ENCODE measurements at regions not wholly inside any gene's neighbourhood (a gene's known extent, or its start where the extent isn't known, plus 50 kb on each side); places are given as distances from the start of the nearest gene placed in this dataset.

- DNase-seq (ENCODE audit: low spot score), result no peak
Observed at GRCh38 chr11:116535120-116535519, 237.7 kb downstream of the BUD13 start.

- no peak for DNase-seq (ENCODE audit: low spot score)
Observed at GRCh38 chr11:116534270-116534975, 238.4 kb downstream of the BUD13 start.

DNA sequence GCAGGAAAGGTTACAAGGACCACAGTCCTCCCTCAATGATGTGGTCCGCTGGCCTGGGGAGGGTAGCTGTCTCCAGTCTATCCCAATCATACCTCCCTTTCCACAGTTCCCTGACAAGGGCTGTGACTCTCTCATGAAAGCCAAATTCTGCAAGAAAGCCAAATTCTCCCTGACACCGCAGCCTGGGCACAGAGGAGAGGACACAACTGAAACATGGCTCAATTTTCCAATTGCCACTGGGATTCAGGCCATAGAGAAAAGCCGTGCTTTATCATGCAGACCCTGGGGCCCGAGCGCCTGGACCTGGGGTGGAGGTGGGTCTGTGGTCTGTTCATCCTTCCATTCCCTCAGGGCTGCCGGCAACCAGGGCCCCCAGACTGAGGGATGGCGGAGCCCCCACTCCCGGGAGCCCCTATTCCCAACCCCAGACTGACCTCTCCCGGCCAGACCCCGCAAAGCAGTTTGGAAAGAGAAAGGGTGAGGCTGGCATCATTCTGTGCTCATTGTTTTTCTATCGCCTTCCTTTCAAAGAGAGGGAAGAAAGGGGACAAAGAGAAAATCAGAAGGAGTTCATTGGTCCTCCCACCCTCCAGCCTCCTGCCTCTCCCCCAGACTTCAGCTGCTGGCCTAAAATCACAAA lies 239.5 kb downstream of the BUD13 start:
- no peak for DNase-seq (ENCODE audit: low spot score)

- DNase-seq (ENCODE audit: low spot score), result no peak
Observed at GRCh38 chr11:116532066-116532465, 240.7 kb downstream of the BUD13 start.

DNA sequence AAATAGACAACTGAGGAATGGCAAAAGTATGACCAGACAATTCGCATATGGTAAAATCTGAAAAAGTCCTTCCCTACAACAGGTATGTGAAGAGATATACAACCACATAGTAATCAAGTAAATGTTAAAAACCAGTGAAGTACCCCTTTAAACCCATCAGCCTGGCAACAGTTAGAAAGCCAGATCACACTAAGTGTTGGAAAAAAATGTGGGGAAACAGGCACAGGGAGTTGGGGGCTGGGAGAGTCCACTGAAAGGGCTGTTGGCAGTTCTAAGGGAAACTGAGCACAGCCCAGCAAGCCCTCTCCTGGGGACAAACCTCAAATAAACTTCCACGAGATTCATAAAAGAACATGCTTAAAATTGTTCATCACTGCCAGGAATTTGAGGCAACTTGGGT lies 242.1 kb downstream of the BUD13 start:
- no peak for DNase-seq (ENCODE audit: low spot score)

GRCh38 chr11:116529271-116529670 lies 243.5 kb downstream of the BUD13 start:
- no peak for DNase-seq (ENCODE audit: low spot score)

DNA sequence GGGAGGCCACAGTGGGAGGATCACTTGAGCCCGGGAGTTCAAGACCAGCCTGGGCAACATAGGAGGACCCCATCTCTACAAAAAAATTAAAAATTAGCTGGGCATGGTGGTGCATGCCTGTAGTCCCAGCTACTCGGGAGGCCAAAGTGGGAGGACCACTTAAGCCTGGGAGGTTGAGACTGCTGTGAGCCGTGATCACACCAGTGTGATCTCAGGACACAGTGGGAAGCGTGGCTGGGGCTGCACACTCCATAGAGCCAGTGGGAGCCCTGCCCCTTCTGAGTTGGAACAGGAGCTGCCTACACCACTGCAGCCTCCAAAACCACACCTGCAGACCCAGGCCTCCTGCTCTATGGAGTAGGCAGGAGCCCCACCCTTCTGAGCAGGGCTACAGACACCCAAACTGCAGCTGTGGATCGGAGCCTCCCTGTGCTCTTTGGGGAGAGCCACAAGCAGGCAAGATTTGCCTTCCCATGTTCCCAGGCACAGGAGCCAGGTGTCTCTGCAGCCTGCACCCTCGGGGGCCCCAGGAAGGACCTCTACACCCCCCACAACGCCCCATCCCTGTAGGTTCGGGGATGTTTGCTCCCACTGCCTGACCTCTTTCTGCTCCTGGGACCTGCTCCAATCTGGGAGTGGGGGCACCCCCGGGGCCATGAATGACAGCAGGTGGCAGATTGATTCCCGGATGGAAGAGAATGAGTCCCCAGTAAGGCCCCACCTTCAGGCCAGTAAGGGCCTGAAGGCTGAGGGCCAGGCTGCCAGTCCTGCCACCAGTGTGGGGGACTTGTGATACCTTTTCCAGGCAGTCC lies 245.4 kb downstream of the BUD13 start:
- DNase-seq (ENCODE audit: low spot score), result no peak

DNA sequence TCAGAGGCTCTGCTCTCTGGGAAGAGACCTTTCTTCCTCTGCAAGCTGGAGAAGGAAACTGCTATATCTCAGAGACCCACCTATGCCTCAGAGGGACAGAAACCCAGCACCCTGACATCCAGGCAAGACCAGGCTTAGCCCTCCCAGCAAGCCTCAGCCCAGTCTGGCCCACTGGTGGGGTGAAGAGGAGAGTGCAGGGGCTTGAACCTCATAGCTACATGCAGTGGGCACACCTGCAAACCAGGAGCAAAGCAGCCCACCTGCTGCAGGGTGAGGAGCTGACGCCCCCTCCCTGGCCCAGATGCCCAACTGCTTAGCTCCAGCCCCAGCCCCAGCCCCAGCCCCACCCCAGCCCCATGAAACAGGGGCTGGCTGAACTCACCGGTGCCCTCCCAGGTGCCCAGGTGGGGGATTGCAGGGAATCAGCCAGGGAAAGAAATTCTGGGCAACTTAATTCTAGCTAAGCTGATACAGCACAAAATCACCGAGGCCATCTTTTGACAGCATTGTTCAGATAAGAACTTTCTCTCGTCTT lies 246.8 kb downstream of the BUD13 start:
- DNase-seq (ENCODE audit: low spot score), result no peak

DNA sequence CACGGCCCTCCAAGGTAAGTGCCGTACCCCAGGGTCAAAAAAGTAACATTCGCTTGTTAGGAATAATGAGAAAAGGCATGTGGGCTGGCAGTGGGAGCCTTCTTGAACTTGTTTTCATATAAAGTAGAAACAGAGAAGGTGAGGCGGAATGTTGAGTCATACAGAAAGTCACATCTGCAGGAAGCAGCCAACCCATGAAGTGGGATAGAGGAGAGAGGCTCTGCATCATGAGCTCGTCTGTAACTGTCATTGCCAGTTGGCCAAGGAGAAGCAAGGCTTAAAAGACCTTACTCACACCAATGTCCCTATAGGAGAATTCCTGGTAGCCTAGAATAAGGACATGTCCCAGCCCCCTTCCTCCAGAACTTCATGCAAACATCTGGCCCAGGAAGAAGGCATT lies 253.3 kb downstream of the BUD13 start:
- DNase-seq (ENCODE audit: low spot score), result no peak

- no peak for DNase-seq (ENCODE audit: low spot score)
Observed at GRCh38 chr11:116518141-116518540, 254.6 kb downstream of the BUD13 start.

GRCh38 chr11:116517584-116517983 lies 255.2 kb downstream of the BUD13 start:
- no peak for DNase-seq (ENCODE audit: low spot score)

DNA sequence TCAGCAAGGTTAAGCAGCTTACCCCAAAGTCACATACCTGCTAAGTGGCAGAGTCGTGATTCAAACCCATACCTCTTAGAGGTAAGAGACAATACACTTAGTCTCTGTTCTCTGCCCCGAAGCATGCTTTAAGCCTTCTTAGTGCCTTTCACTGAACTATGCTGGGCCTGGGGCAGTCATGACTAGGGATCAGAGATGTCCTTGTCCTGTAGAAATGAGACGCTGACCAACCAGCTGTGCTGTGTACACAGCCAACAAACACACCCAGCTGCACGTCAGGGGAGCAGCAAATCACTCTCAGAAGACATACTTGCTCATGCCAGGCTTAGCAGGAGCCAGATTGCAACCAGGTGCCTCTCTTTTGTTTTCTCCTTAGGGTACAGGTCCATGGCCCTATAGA lies 255.7 kb downstream of the BUD13 start:
- no peak for DNase-seq (ENCODE audit: low spot score)

GRCh38 chr11:116515664-116516184 lies 257.1 kb downstream of the BUD13 start:
- DNase-seq (ENCODE audit: low spot score), result no peak

DNA sequence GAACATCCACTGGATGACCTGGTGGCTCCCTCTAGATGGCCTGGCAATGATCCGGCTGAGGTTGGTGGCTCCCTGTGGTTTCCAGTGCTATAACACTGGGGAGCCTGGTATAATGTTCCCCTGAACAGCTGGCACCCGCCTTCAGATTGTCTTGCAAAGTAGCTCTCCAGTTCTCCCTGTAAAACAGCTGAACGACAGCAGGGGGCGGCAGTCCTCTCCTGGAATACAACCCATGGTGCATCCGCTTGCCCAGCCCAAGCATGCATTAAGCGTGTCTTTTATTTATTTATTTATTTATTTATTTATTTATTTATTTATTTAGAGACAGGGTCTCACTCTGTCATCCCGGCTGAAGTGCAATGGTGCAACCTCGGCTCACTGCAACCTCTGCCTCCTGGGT lies 258.9 kb downstream of the BUD13 start:
- DNase-seq (ENCODE audit: low spot score), result no peak

DNA sequence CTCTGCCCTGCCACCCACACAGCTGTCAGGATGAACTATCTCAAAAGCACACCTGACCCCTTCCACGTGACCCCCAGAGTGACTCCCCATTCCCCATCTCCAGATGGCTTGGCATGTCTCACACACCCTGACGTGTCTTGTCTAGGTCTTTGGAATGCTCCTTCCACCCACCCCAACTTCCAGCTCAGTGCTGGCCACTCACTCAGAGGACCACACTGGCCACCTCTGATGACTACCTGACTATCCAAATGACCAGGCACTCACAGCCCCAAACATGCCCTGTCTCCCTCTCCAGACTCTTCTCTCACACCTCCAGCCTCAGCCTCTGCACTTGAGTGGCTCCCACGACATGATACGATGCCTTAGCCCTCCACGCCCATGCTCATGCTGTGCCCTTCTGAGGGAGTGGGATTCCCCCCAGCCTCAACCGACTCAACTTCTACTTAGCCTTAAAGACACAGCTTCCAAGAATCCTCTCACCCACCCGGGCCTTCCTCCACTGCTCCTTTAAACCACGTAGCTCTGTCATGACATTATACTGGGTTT lies 259.4 kb downstream of the BUD13 start:
- no peak for DNase-seq (ENCODE audit: low spot score)

- no peak for DNase-seq (ENCODE audit: low spot score)
Observed at GRCh38 chr11:116512841-116513240, 259.9 kb downstream of the BUD13 start.

- no peak for DNase-seq (ENCODE audit: low spot score)
Observed at GRCh38 chr11:116511684-116512083, 261.1 kb downstream of the BUD13 start.

DNA sequence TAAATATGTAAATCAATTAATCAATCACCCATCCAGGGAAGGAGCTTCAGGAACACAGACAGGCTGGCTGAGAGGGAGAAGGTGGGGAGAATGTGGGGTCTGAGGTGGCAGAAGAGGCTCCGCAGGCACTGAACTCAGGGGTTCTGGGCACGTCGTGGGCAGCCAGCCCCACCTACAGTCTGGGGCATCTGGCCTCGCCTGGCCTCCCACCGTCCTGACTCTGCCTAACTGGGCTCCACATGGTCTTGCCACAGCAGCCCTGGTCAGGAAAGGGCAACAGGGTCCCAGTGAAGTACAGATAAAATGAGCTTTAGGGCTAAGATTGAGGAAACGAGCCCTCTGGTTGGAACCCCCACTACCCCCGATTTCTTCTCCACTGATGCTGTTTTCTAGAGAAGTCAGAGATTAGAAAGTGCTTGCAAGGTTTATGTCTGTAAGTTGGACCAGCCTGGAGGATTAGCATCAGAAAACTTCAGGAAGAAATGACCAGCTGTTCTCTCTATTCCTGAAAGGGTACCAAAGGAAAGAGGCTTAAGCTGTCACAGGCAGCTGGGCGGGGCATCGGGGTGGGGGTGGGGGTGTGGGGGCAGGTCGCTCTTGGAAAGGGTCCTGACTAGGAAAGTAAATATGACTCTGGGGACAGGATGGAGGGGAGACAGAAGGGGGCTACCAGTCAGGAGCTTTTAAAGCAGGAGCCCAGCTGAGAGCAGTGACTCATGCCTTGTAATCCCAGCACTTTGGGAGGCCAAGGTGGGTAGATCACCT lies 261.7 kb downstream of the BUD13 start:
- DNase-seq (ENCODE audit: low spot score), result peak; percentile 35

DNA sequence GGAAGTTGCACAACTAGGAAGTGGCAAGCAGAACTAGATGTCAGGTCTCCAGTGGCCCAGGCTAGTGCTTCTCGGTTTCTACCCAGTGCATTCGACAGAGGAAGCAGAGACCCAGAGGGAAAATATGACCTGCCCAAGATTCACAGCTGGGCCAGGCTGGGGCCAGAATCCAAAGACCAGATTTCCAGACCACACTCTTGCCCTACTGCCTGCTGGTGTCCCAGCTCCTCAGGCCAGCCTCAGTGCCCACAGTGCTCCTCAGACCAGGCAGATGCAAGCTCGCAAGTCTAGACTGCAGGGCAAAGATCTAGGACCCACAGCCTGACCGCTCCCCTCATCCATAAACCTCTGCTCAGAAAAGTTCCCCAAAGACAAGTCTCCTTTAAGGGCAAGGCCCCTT lies 262.6 kb downstream of the BUD13 start:
- no peak for DNase-seq (ENCODE audit: low spot score)

DNA sequence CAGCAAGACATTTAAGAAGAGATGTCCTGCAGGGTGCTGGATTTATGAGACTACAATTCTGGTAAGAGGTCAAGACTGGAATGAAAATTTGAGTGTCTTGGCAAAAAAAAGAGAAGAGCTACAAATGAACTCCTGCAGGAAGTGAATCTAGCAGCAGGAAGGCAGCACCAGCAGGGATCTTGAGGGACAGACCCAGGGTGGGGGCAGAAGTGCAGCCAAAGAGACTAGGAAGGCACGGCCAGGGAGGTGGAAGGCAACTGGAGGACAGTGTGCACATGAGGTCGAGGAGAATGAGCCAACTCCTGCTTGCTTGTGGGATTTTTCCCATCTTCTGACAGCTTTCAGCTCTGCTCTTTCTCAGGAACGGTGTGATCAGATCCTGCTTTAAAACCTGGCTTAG lies 263.2 kb downstream of the BUD13 start:
- no peak for DNase-seq (ENCODE audit: low spot score)

Measured in umbilical cord (tissue), 1 donor.